HepG2 (cell line): ENCODE measurements at regions not wholly inside any gene's neighbourhood (a gene's known extent, or its start where the extent isn't known, plus 50 kb on each side); places are given as distances from the start of the nearest gene placed in this dataset.

Source experiments
- ATAC-seq: fragments of 200-7000 bp; cut with Tn5 transposase; 3 replicates; pipeline ENCODE4 v1.9.1; 2020; ENCODE audit warnings: mild to moderate bottlenecking, moderate library complexity
- BruUV-seq: library from RNA; stranded (reverse); fragments of 400-500 nt; replicated peaks from 2 replicates; lab custom pipeline; 2021; lab: Mats Ljungman, UMichigan
- CTCF ChIA-PET: fragments of 300-600 bp; formaldehyde crosslinking; extraction: SDS; loops from one replicate; lab custom pipeline; 2021; ENCODE audit warnings: low total read pairs, inconsistent platforms, low intra/inter-chr PET ratio; lab: Yijun Ruan, JAX
- POLR2A ChIA-PET: fragments of 350-600 bp; sonication (Branson Sonifier 250); formaldehyde crosslinking; loops from one replicate; lab custom pipeline; 2020; ENCODE audit warnings: antibody characterized with exemption, inconsistent platforms; lab: Yijun Ruan, JAX
- DNase-seq: peaks from one replicate; pipeline ENCODE4 v3.0.0-alpha.2; 2015; ENCODE audit warnings: low spot score
- FAIRE-seq: peaks from 3 replicates; lab custom pipeline; 2011; peaks lifted over from hg19 to GRCh38; lab: Jason Lieb, UNC
- H2AFZ ChIP-seq: one replicate; pipeline ENCODE4 v1.6.1; 2011; ENCODE audit warnings: low read length, inconsistent platforms
- H3K27ac ChIP-seq: fragments of 300-600 bp; 3 replicates; pipeline ENCODE4 v1.8.0; 2011; ENCODE audit warnings: mixed run types, mild to moderate bottlenecking, mixed read lengths, low read length, inconsistent platforms; ENCODE audit not compliant: insufficient read depth; ENCODE audit errors: extremely low read length
- H3K27me3 ChIP-seq, 2 experiments: fragments of 200-600 bp in 1 of 2; 2 replicates in 1 of 2; 3 replicates in 1 of 2; pipeline versions ENCODE4 v1.6.0 to v1.8.0; 2011; ENCODE audit warnings: low read length in 2 of 2, mild to moderate bottlenecking in 2 of 2, moderate library complexity in 2 of 2, inconsistent platforms in 1 of 2; ENCODE audit not compliant: insufficient read depth in 2 of 2, control insufficient read depth in 1 of 2
- H3K36me3 ChIP-seq, 2 experiments: fragments of 200-600 bp in 1 of 2; replicated peaks in 1 of 2; 2 replicates in 1 of 2; 3 replicates in 1 of 2; pipeline versions ENCODE4 v1.5.1 to v1.8.0; 2011; ENCODE audit warnings: low read length in 2 of 2, inconsistent platforms in 1 of 2; ENCODE audit not compliant: insufficient read depth in 2 of 2, control insufficient read depth in 1 of 2
- H3K4me1 ChIP-seq: 2 replicates; pipeline ENCODE4 v1.5.1; 2012; ENCODE audit warnings: low read length, inconsistent platforms; ENCODE audit not compliant: insufficient read depth
- H3K4me2 ChIP-seq: 2 replicates; pipeline ENCODE4 v1.6.0; 2011; ENCODE audit warnings: low read depth, low read length, inconsistent platforms
- H3K4me3 ChIP-seq, 3 experiments: fragments of 200-600 bp in 1 of 3; sonication (generic), shearing (Covaris generic) in 1 of 3; replicated peaks in 1 of 3; 2 replicates each; pipeline ENCODE4 v1.5.1; 2011 to 2016; ENCODE audit warnings: low read length in 3 of 3, inconsistent platforms in 2 of 3, low read depth in 2 of 3, mild to moderate bottlenecking in 2 of 3, control low read depth in 1 of 3, mixed read lengths in 1 of 3; ENCODE audit not compliant: insufficient read depth in 1 of 3
- H3K79me2 ChIP-seq: one replicate; pipeline ENCODE4 v1.6.1; 2011; ENCODE audit warnings: low read length, inconsistent platforms; ENCODE audit not compliant: insufficient read depth
- H3K9ac ChIP-seq: 2 replicates; pipeline ENCODE4 v1.6.0; 2011; ENCODE audit warnings: mild to moderate bottlenecking, low read depth, low read length, inconsistent platforms; ENCODE audit not compliant: insufficient read depth
- H3K9me3 ChIP-seq: 2 replicates; pipeline ENCODE4 v1.5.1; 2012; ENCODE audit warnings: mild to moderate bottlenecking, low read length
- H4K20me1 ChIP-seq: 2 replicates; pipeline ENCODE4 v1.6.0; 2011; ENCODE audit warnings: inconsistent platforms, mild to moderate bottlenecking, low read length, moderate library complexity; ENCODE audit not compliant: insufficient read depth
- GFI1 ChIP-seq: sonication (generic); formaldehyde crosslinking; IDR thresholded peaks from 2 replicates; pipeline ENCODE4 v1.5.0; 2020; ENCODE audit warnings: missing genetic modification reagents, mild to moderate bottlenecking, borderline replicate concordance
- PLSCR1 ChIP-seq: sonication (generic); formaldehyde crosslinking; IDR thresholded peaks from 2 replicates; pipeline ENCODE4 v1.5.0; 2020; ENCODE audit warnings: missing genetic modification reagents, mild to moderate bottlenecking, borderline replicate concordance
- SMAD9 ChIP-seq: sonication (generic); formaldehyde crosslinking; IDR thresholded peaks from 2 replicates; pipeline ENCODE4 v1.5.1; 2020; ENCODE audit warnings: mild to moderate bottlenecking, missing genetic modification reagents
- ZBTB2 ChIP-seq: sonication (generic); formaldehyde crosslinking; IDR thresholded peaks from 2 replicates; pipeline ENCODE4 v1.8.0; 2022; ENCODE audit warnings: low read depth, missing genetic modification reagents
- ZNF609 ChIP-seq: sonication (generic); formaldehyde crosslinking; IDR thresholded peaks from 2 replicates; pipeline ENCODE4 v1.4.0; 2020; ENCODE audit warnings: mild to moderate bottlenecking, missing genetic modification reagents, borderline replicate concordance
- ZNF619 ChIP-seq: sonication (generic); formaldehyde crosslinking; IDR thresholded peaks from 2 replicates; pipeline ENCODE4 v1.4.0; 2020; ENCODE audit warnings: mild to moderate bottlenecking, missing genetic modification reagents
- WGBS: methylation state at CpG from one replicate; pipeline ENCODE4 v1.1.6; 2017; ENCODE audit warnings: low lambda C conversion rate; 5-methylcytosine and 5-hydroxymethylcytosine counted together
- in situ Hi-C: cut with HindIII; loops from 2 replicates; pipeline ENCODE4 v1.10.0; 2017; ENCODE audit warnings: low pct_unique_long_range_greater_than_20kb; ENCODE audit not compliant: extremely low pct_ligation_motif_present
- intact Hi-C: fragments of 100-400 bp; cut with micrococcal nuclease; formaldehyde crosslinking; loops from one replicate; pipeline ENCODE4 v1.10.0; 2022; ENCODE audit not compliant: unreplicated experiment
- TF ChIP-seq, protein P1 (sequence below): sonication (generic); formaldehyde crosslinking; IDR thresholded peaks from 2 replicates; pipeline ENCODE4 v1.4.0; 2020; ENCODE audit warnings: missing genetic modification reagents, mild to moderate bottlenecking, borderline replicate concordance

DNA sequence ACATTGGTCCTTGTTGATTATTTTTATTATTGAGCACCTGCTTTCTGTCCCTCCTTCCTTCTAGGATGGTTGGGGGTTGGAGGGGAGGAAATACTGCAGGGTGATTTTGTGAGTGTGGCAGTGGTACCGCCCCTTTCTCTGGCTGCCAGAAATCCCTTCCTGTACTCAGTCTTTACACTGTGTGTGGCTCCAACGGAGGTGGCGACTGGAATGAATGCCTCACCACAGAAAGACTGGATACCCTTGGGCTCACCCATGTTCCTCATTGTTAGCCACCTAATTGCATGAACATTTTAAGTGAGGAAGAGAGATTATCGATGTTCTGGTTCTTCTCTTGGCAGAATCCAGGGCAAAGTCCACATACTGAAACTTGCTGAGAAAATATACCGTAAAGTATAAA is 272.0 kb upstream of the E2F7 start (continued):
- no peak for TF ChIP-seq ZNF609 (CRISPR knock-in tag)
- TF ChIP-seq SMAD9 (CRISPR knock-in tag), result no peak
- TF ChIP-seq PLSCR1 (CRISPR knock-in tag), result no peak
- TF ChIP-seq ZBTB2 (CRISPR knock-in tag), result no peak
- no peak for TF ChIP-seq GFI1 (CRISPR knock-in tag)

DNA sequence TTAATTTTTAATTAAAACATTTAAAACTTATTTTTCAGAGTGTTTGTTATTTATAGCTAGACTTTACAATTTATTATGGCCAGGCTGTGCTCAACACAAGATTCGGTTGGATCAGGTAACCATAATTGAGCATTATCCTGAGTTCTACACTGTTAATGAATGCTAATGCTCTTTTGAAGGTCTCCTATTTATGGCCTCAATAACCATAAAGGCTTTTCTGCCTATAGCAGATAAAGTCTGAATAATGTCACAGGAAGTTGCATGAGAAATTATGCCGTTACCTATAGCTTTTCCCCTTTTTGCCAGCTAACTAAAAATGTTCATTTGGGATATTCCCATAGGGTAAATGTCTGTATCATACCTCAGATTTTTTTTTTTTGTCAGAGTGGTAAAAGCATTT is 269.4 kb upstream of the E2F7 start:
- in situ Hi-C loops, result no loop called here
- Histone ChIP-seq H3K9me3 (no peaks in the 10 kb centered on the region), H3K9ac (no peak overlapping the region), H3K79me2 (no peaks in the 10 kb centered on the region), H3K36me3 (no peaks in the 10 kb centered on the region), H3K27me3 (no peaks in the 10 kb centered on the region), H3K27ac (no peak overlapping the region), H3K4me3 (no peak overlapping the region), H4K20me1 (no peaks in the 10 kb centered on the region), H3K4me2 (no peak overlapping the region), H2AFZ (no peak overlapping the region), H3K4me1 (no peaks in the 10 kb centered on the region)
- no peak for DNase-seq
- POLR2A ChIA-PET, result no interaction called here
- CTCF ChIA-PET, result no interaction called here
- BruUV-seq, result no TSS peak
- intact Hi-C loops, result no loop called here
- no peak for FAIRE-seq
- WGBS, result 2% methylated on average over 2 of the region's 2 CpGs
- no peak for ATAC-seq
- TF ChIP-seq ZNF619 (CRISPR knock-in tag), result no peak
- TF ChIP-seq, protein P1, sequence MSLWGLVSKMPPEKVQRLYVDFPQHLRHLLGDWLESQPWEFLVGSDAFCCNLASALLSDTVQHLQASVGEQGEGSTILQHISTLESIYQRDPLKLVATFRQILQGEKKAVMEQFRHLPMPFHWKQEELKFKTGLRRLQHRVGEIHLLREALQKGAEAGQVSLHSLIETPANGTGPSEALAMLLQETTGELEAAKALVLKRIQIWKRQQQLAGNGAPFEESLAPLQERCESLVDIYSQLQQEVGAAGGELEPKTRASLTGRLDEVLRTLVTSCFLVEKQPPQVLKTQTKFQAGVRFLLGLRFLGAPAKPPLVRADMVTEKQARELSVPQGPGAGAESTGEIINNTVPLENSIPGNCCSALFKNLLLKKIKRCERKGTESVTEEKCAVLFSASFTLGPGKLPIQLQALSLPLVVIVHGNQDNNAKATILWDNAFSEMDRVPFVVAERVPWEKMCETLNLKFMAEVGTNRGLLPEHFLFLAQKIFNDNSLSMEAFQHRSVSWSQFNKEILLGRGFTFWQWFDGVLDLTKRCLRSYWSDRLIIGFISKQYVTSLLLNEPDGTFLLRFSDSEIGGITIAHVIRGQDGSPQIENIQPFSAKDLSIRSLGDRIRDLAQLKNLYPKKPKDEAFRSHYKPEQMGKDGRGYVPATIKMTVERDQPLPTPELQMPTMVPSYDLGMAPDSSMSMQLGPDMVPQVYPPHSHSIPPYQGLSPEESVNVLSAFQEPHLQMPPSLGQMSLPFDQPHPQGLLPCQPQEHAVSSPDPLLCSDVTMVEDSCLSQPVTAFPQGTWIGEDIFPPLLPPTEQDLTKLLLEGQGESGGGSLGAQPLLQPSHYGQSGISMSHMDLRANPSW (CRISPR knock-in tag), result no peak
